Stomach (tissue), 8 donors: ENCODE measurements at regions not wholly inside any gene's neighbourhood (a gene's known extent, or its start where the extent isn't known, plus 50 kb on each side); places are given as distances from the start of the nearest gene placed in this dataset.

Experiments used
- DNase-seq, 2 donors: peaks; one replicate each; pipeline versions ENCODE4 v3.0.0 to v3.0.0-alpha.2; 2013 to 2019
- H3K27ac ChIP-seq, 5 donors: fragments of 200-600 bp in 4 of 5; sonication (generic) in 4 of 5; one replicate each; pipeline ENCODE4 v1.5.1; 2013 to 2019; ENCODE audit warnings: mild to moderate bottlenecking in 1 of 5, moderate library complexity in 1 of 5
- H3K27me3 ChIP-seq, 3 donors: fragments of 200-600 bp; sonication (generic); one replicate each; pipeline ENCODE4 v1.5.1; 2017 to 2019; ENCODE audit warnings: mixed run types in 1 of 3
- H3K36me3 ChIP-seq, 4 donors: fragments of 200-600 bp; sonication (generic); 1 replicate in 3 of 4; 2 replicates in 1 of 4; pipeline ENCODE4 v1.5.1; 2016 to 2019
- H3K4me1 ChIP-seq, 4 donors: fragments of 200-600 bp; sonication (generic); one replicate each; pipeline ENCODE4 v1.5.1; 2016 to 2019
- H3K4me3 ChIP-seq, 4 donors: fragments of 200-600 bp; sonication (generic) in 3 of 4; one replicate each; pipeline ENCODE4 v1.5.1; 2016 to 2019; ENCODE audit warnings: mild to moderate bottlenecking in 1 of 4
- H3K9me3 ChIP-seq, 4 donors: fragments of 200-600 bp; sonication (generic); one replicate each; pipeline ENCODE4 v1.5.1; 2016 to 2019
- CTCF ChIP-seq, 7 experiments: fragments of 450-650 bp in 4 of 7; fragments of 200-600 bp in 3 of 7; sonication (generic) in 3 of 7; IDR thresholded peaks; one replicate each; pipeline ENCODE4 v1.5.1; 2016 to 2019; ENCODE audit warnings: antibody characterized with exemption in 7 of 7, control low read depth in 2 of 7, mild to moderate bottlenecking in 1 of 7
- EP300 ChIP-seq: sonication (generic); formaldehyde crosslinking; IDR thresholded peaks from one replicate; pipeline ENCODE4 v1.6.1; 2017; ENCODE audit warnings: antibody characterized with exemption
- POLR2A ChIP-seq, 4 donors: fragments of 450-650 bp; IDR thresholded peaks; one replicate each; pipeline ENCODE4 v1.6.1; 2016; ENCODE audit warnings: antibody characterized with exemption in 4 of 4, control low read depth in 2 of 4, mild to moderate bottlenecking in 1 of 4, moderate library complexity in 1 of 4
- POLR2AphosphoS5 ChIP-seq, 3 donors: sonication (generic); formaldehyde crosslinking; IDR thresholded peaks; one replicate each; pipeline ENCODE4 v1.6.1; 2016; ENCODE audit warnings: antibody characterized with exemption in 3 of 3
- WGBS, 5 donors: extraction: QIAGEN DNeasy Blood & Tissue Kit in 3 of 5; methylation state at CpG; one replicate each; pipeline versions ENCODE4 v1.1.5 to v1.1.7; 2013 to 2018; 5-methylcytosine and 5-hydroxymethylcytosine counted together
- intact Hi-C: fragments of 100-400 bp; cut with DNase I; formaldehyde crosslinking; loops from one replicate; pipeline ENCODE4 v1.15.1; 2023; ENCODE audit warnings: low total_unique reads
- donor health status: healthy with polysubstance abuse.
- donor health status: Bipolar disorder and iron deficiency.
- donor health status: healthy.

GRCh38 chr11:112734207-112734606 is 227.0 kb upstream of the NCAM1 start:
- Histone ChIP-seq H3K9me3 (no peaks in the 10 kb centered on the region), H3K27me3 (no peaks in the 10 kb centered on the region), H3K4me3 (no peak overlapping the region), H3K27ac (no peak overlapping the region), H3K4me1 (peaks cover 0 to 5% (median 0%) of the 10 kb centered on the region in 4 donors), H3K36me3 (no peaks in the 10 kb centered on the region)
- peak; percentile 42 to 81 for DNase-seq
- TF ChIP-seq POLR2A (IDR thresholded peaks at IDR 0.05) (no peak), EP300 (no peak), POLR2AphosphoS5 (IDR thresholded peaks at IDR 0.05) (no peak), CTCF (IDR thresholded peaks at IDR 0.05) (no peak)
- intact Hi-C loops, result no loop called here
- 0 to 8% (median 2%) methylated on average over 3 of the region's 3 CpGs for WGBS, 5 donors

GRCh38 chr11:112735470-112735869 is 225.8 kb upstream of the NCAM1 start:
- no peak overlapping the region for H3K27ac ChIP-seq
- WGBS, 5 donors, result 68 to 84% (median 76%) methylated on average over 2 of the region's 2 CpGs

GRCh38 chr11:112744041-112744440 is 217.2 kb upstream of the NCAM1 start:
- Histone ChIP-seq H3K36me3 (no peaks in the 10 kb centered on the region), H3K27me3 (peaks cover 0 to 18% (median 0%) of the 10 kb centered on the region in 3 donors), H3K27ac (no peak overlapping the region), H3K4me1 (peaks cover 0 to 12% (median 0%) of the 10 kb centered on the region in 4 donors), H3K9me3 (no peaks in the 10 kb centered on the region), H3K4me3 (no peak overlapping the region)
- TF ChIP-seq CTCF (IDR thresholded peaks at IDR 0.05) (no peak), POLR2AphosphoS5 (IDR thresholded peaks at IDR 0.05) (no peak), EP300 (no peak), POLR2A (IDR thresholded peaks at IDR 0.05) (no peak)
- intact Hi-C loops, result no loop called here
- WGBS, 5 donors, result 30 to 67% (median 48%) methylated on average over 2 of the region's 2 CpGs
- no peak for DNase-seq

More at GRCh38 chr11:112735470-112735869, 225.8 kb upstream of the NCAM1 start:
- TF ChIP-seq POLR2AphosphoS5 (IDR thresholded peaks at IDR 0.05), result no peak
- no peak for TF ChIP-seq POLR2A (IDR thresholded peaks at IDR 0.05)
- no peak for TF ChIP-seq EP300
- TF ChIP-seq CTCF (IDR thresholded peaks at IDR 0.05), result no peak
- H3K9me3 ChIP-seq, result no peaks in the 10 kb centered on the region
- DNase-seq, result no peak
- no peaks in the 10 kb centered on the region for H3K27me3 ChIP-seq
- peaks cover 0 to 5% (median 0%) of the 10 kb centered on the region in 4 donors for H3K4me1 ChIP-seq
- intact Hi-C loops, result no loop called here
- no peaks in the 10 kb centered on the region for H3K36me3 ChIP-seq
- H3K4me3 ChIP-seq, result no peak overlapping the region

GRCh38 chr11:112745973-112746372 is 215.2 kb upstream of the NCAM1 start:
- no peaks in the 10 kb centered on the region for H3K36me3 ChIP-seq
- no peak overlapping the region for H3K4me3 ChIP-seq
- 49 to 60% (median 54%) methylated on average over 6 of the region's 6 CpGs for WGBS, 5 donors
- no peak overlapping the region for H3K27ac ChIP-seq
- no peaks in the 10 kb centered on the region for H3K9me3 ChIP-seq
- DNase-seq, result no peak
- H3K4me1 ChIP-seq, result peaks cover 0 to 13% (median 0%) of the 10 kb centered on the region in 4 donors
- H3K27me3 ChIP-seq, result peaks cover 0 to 19% (median 3%) of the 10 kb centered on the region in 3 donors
- no peak for TF ChIP-seq CTCF (IDR thresholded peaks at IDR 0.05)
- intact Hi-C loops, result no loop called here
